SHP77 treated with DMSO at 0.1 percent for 48 hours (cell line): ENCODE measurements at regions not wholly inside any gene's neighbourhood (a gene's known extent, or its start where the extent isn't known, plus 50 kb on each side); places are given as distances from the start of the nearest gene placed in this dataset.

Experiments
- DNase-seq: peaks from one replicate; lab custom pipeline; 2025; lab: John Stamatoyannopoulos, UW

DNA sequence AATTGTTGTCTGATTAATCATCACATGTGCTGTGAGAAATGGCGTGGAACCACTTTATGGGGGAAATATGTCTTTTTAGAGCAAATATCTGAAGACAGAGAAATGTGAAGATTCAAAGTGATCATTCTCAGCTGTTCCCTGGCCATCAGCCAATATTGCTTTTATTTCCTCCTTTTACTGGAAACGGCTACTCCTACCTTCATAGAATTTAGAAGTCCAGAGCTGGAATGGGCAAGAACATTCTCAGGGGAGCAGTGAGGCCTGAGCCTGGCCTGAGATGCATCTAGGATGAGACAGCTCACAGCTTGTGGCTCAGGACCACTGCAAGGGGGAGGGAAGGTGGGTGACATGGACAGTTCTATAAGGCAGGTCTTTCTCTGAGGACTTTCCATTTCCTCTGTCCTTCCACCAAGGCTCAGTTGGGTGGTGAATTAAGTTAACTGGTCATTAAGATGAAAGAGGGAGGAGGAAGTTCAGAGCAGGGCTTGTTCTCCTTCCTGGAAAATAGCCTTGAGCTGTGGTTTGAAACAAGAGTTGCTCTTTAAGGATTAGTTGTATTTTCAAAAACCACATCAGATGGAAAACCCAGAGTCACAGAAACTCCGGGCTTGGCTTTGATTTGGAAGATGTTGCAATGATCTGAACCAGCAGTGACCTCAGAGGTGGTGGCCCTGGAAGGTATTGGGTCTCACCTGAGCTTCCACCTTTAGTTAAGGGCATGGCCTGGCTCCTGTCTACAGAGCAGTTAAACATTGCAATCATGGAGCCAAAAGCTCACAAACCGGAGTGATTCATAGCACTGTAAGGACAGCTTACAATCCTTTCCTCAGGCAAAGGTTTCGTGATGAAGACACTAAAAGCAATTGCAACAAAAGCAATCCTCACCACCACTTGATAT lies 144.3 kb downstream of the VAPA start:
- no peak for DNase-seq

DNA sequence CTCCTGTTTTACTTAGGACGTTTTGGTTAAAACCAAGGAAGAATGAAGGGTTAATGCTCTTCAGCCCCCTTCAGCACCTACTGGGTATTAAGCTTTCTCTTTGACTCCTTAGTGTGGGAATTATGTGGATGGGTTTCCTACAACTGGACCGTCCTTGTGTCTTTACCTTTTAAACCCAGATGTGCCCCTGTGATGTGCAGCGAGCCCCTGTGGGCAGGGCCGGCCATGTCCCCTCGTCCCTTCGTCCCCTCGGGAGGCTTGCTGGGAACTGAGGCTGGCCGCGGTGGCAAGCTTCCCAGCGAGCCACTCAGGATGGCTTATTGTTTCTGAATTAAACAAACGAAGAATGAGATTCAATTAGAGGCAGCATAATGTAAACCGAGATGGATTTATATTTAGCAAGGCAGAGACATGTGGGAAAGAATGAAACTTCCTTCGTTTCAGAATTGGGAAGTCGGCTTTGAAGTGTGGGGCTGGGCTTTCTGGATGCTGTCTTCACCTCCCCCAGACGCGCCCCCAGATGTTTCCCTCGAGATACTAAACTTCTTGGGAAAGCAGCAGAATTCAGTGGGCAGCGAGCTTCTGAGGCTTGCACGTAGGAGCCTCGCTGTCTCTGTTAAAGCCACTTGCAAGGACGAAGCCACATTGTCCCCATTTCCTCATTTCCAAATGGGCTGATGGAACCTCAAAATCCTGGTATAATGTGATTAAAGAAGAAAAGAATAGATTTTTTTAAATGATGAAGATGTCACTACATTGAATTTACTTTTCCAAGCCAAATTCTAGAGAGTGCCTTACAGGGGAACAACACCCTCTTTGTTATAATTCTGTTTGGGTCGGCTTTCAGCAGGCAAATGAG lies 146.0 kb downstream of the VAPA start:
- DNase-seq, result no peak

DNA sequence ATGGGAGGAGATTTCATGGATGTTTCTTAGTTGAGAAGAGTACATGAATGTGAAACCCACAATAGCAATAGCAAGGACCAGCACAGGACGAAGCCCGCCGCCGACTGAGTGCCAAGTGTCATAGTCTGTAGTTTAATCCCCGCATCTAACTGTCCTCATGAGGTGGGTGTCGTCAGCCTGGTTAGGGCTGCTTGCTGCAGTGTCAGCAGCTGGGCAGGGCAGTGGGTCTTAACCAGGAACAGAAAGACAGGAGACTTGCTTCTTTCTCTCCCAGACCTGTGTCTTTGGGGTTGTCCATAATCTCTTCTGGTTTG lies 146.6 kb downstream of the VAPA start:
- DNase-seq, result no peak

DNA sequence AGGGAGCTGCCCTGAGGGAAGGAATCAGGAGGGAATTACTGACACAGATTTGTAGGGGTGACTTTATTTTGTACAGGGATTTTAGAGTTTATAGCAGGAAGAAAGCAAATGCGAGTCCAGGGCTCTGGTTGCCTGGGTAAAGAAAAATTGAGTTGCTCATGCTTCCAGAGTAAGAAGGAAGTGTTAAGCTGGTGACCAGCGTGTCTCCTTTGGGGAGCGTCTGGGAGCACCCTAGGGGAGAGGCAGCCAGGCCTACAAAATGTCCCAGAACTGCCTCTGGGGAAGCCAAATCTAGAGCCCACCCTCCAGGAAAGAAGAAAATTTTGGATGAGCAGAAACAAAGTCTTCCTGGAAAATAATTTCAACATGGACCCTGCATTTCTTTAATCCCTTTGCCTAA lies 147.0 kb downstream of the VAPA start:
- no peak for DNase-seq

DNA sequence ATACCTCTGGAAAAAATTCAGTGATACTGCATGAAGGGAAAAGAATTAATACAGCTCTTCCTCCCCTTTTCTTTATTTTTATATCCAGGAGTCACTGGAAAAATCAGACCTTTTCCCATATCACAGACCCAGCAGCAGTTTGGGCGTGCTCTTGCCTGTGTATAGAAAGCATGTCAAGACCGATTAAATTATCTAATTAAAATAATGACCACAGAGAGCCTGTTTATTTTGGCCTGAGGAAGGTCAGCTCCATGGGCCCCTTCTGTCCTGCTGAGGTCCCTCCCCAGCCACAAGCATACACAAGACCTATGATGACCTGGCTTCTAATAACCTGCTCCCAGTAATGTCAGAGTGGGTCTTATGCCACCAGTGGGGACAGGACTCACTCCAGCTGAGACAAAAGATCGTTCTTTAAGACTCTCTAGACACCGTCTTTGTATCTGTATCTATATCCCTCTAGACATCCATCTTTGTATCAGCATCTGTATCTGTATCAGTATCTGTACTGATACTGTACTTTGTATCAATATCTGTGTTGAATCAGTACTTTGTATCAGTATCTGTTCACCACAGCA lies 147.8 kb downstream of the VAPA start:
- DNase-seq, result no peak

DNA sequence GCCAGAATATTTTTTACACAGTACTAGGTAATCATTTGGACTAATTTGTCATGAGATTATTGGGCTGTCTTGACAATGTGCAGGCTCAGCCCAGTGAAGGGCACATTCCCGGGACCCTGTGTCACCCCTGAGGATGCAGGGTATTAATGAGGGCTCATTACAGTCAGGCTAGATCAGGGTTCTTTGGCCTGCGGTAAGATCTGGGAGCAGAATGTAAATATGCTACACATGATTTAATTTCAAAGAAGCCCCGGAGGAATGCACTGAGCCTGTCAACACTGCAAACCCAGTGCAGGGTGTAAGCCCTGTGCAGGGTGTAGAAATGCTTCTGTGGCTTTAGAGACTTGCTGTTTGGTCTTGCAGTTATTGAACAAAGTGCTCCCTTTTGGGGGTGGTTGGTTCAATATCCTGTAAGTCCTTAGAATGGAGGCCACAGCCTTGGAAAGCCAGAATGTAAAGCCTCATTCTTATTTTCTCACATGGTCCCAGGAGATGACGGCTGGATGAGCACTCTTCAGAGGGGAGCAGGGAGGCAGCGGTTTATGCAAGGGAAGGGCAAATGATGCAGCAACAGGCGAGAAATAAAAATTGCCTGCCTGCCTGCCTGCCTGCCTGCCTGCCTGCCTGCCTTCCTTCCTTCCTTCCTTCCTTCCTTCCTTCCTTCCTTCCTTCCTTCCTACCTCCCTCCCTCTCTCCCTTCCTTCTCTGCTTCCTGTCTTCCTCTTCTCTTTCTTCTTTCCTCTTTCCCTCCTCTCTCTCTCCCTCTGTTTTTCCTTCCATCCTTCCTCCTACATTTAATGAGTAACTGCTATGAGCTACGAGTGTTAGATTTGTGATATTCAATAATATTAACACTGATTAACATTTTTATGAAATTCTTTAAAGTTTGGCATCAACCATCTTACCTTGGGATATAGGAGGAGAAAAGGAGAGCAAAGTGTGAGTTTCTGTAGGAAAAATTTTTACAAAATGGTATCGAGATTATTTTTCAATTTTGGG lies 148.8 kb downstream of the VAPA start:
- no peak for DNase-seq

DNA sequence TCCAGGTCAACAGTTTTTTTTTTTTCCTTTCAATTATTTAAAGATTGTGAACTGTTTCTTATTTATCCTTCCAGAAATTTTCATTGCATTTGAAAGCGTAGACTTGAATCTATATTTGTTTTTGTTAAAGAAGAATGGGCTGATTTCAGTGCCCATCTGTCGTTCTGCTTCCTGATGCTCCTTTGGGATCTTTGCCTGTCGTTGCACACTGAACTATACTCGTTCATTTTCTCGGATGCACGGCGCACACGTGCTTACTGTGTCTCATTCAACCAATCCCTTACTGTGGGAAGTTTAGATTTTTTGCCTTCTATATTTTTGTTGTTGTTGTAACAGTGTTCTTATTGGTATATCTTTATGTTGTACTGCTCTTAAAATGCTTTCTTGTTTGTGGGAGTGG lies 149.7 kb downstream of the VAPA start:
- no peak for DNase-seq

DNA sequence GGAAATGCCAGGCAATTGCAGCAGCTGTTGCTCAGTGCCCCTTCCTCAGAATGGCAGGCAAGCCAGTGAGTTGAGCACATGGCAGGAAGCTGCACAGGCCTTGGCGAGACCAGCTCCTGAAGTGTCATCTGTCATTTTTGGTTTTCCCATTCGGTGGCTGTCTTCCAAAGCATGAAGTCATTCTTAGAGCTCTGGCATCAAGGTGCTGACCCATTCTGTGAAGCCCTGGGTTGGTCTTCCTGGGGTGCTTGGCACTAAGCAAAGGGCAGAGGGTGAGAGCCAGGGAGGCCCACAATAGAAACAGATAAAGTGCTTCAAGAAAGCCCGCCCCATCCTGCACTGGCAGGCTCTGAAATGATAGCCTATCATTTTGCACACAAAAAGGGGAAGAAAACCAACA lies 150.5 kb downstream of the VAPA start:
- no peak for DNase-seq

DNA sequence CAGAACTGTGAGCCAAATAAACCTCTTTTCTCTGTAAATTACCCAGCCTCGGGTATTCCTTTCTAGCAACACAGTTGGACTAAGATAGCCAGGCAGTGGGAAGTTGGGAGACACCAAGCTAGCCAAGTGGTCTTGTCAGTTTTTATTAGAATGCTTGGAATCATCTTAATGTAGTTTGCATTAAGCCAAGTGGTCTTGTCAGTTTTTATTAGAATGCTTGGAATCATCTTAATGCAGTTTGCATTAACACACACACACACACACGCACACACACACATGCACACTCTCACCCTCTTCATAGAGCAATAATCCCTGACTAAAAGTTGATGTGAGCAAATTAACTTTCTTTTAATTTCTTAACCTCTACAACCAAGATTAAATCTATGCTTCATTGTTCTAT lies 151.5 kb downstream of the VAPA start:
- no peak for DNase-seq

DNA sequence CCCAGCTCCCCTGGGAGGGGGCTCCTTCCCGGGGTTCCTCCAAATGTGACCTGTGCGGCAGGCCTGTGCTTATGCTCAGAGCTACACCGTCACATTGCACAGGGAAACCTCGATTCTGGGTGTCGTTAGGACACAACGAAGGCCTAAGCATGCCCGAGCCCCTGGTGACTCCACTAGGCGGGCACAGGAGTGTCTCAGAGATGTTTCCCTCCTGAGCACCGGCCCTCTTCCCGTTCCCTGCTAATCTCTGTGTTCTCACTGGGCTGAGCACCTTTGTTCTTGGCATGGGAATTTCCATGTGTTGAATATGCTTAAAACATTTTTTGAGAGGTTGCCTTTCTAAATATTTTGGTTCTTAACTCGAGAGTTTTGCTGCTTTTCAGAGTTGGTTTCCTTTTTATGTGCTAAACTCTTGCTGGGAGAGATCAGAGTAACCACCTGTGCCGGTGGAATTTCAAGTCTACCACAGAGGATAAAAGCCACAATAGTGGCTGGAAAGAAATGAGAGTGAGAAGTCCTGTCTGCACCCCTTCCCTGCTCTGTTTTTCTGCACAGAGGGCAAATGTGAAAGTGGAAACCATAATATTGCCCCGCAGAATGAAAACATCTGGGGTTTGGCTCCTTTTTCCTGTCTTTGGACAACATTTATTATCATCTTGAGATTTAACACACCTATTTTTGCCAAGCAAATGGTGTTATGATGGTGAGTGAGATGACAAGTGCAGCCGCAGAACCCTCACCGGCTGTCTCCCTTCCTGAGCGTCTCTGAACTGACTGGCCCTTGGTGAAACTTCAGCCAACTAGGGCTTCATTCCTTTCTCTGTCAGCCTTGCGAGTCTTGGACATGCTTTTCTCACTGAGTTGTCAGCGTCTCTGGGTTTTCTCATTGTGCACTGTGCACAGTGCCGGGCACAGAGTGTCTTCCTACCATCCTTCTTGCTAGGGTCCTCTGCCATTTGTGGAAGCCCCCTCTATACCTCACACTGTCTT lies 154.1 kb downstream of the VAPA start:
- DNase-seq, result no peak

DNA sequence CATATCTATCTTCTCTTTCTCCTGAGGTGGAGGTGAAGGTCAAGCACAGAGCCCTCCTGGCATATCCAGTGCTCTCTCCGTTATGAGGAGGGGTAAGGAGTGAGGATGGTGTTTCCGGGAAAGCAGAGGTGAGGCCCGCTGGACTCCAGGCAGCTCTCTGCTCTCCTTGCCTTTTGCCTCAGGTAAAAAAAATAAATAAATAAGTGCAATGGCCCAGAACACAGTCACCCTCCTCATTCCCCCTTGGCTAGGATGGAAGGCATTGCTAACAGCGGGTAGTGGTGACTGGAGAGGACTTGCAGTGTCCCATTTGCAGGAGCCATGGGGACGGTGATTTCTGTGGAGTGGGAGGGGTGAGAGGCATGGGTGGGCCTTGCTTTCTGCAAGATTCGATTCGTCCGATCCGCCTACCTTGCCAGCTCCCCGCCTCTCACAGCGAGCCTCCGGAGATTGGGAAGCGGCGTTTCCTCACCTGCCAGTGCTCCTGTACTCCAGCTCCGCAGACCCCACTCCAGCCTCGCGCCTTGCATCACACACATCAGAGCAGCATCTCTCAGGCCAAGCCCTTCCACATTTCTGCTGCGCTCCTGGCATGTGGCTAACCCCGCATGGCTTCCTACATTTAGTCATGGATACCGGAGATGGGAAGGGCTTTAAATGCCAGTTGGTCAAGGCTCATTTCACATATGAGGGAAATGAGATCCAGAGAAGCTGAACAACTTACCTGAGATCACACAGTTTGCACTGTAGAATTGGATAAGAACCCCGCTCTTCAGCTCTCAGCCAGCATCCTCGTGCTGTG lies 155.2 kb downstream of the VAPA start:
- DNase-seq, result no peak

DNA sequence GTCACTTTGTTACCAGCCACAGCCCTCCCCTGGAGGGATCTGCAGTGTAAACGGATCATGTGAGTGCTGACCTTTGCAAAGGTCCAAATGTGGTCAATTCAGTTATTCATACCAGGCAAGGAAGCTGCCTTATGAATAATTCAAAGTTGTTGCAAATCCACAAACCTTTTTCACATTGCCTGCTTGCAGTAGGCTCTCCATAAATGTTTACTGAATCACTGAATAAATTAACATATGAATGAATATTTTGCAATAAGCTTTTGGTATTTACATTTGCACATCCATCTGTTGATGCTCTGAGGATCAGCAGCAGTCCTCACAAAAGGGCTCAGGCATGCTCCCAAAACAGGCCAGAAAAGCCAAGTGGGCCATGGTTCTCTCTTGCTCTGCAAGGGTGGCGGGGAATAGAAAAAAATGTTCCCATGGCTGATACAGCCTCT lies 156.8 kb downstream of the VAPA start:
- no peak for DNase-seq

DNA sequence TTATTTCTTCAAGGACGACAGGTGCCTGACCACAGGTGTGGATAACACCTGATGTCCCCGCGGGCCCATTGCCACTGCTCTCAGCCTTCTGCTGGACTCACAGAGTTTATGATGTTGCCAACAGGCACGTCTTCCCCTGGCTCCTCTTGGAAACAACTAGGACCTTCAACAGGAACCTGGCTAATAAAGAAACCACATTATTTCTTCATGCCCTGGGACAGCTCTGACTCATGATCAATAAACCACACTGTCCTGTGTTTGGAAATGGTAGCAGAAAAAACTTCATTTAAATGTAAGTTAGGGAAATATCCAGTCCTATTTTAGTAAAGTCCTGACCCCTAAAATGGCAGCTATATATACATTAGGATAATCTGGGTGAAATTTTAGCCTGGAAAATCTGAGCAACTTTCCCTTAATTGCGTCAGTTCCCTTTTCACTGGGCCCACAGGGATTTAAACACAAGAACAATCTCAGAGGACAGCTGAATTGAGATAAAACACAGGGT lies 158.9 kb downstream of the VAPA start:
- no peak for DNase-seq

DNA sequence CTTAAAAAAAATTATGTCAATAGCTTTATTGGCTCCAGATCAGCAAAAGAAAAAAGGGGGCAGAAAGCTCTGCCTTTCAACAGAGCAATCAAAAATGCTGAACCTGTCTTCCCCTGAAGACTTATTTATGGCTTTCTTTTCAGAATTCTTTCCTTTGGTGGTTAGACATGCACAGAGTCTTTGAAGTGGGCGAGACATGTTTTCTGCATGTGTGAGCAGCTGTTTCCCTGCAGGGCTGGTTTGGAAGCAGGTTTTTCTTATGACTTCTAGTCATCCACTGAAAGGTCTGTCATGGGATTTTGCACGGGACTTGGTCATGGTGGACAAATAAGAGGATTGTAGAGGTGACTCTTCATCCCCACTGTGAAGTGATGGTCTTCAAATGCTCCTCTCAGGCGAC lies 160.3 kb downstream of the VAPA start:
- no peak for DNase-seq

DNA sequence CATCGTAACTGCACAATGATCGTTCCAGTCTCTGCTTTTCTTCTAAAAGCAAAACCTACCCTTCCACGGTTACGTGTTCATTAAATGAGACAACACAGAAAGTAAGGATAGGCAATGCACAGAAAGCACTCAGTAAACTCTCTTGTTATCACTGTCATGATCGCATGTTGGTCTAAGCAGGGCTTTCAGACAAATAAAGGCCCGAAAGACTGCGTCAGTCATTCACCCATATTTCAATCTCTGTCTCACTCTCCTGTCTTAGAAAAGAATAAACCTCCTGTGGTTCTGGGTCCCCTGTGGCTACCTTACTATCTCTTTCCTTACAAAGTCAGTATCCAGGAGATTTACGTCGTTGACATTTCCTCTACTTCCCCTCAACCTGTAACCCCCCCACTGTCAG lies 160.9 kb downstream of the VAPA start:
- no peak for DNase-seq

DNA sequence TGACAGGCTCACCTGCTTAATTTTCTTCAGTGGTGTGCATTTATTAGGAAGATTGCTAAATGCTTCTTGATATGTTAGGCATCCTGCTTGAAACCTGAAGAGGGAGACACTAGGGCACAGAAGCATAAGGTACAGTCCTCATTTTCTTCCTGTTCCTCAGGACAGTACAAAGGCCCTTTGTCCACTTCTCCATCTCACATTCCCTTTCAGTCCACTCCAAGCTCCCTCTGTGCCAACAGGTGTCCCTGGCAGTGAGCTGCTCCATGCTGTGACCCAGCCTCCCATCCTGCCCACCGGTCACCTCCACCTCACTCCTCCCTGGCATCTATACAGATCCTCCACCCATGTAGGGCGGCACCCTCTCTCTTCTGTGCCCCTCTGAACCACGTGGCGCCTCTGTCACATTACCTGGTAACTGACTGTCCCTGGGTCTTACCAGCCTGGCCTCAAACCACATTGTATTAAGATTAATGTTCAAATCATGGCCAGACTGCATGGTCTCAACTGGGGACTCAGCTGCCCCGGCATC lies 162.8 kb downstream of the VAPA start:
- no peak for DNase-seq

DNA sequence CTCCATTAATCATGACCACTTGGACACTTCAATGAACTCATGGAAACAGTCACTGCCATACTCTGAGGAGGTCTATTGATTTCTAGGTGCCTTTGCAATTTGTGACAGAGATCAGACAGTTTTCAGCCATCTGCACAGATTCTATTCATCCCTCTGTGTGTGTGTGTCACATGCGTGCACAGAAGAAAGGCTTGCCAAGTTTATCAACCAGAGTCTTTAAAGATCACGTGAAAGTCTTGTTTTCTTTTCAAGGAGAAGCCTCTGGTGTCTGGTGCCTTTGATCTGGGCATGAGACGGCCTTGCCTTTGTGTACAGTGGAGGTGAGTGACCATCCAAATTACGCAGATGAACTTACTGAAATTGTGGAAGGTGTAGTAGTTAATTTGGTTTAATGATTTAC lies 164.2 kb downstream of the VAPA start:
- no peak for DNase-seq

DNA sequence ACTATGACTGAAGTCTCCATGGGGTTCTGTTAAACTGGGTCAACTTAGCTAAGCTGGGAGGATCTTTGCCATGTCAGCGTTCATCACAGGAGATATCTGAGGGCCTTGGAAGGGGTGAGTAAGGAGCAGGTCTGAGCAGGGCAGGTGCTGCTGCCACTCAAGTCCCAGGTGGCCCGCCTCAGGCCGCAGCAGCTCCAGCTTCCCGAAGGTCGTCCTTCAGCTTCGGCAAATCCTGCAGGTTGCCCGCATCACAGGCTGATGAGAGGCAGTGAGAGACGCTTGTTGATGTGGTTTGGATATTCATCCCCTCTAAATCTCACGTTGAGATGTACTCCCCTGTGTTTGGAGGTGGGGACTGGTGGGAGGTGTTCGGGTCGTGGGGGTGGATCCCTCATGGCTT lies 166.6 kb downstream of the VAPA start:
- no peak for DNase-seq

DNA sequence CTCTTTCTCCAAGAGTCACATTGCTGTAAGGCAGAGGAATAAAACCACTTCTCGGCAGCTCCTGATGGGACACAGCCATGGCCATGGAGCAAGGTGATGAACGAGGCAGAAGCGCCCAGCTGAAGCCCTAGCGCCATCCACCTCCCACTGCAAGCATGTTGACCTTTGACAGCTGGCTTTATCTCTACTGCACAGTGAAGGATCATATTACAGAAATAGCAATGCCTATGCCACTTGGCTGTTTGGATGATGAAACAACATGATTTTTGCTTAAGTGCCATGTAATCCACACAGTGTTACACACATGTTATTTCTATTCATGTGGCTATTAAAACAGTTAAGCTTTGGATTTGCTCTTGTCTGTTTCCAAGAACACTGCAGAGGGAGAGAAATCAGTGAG lies 167.7 kb downstream of the VAPA start:
- no peak for DNase-seq
